Progenitor cell of endocrine pancreas (in vitro differentiated cells): ENCODE measurements at regions not wholly inside any gene's neighbourhood (a gene's known extent, or its start where the extent isn't known, plus 50 kb on each side); places are given as distances from the start of the nearest gene placed in this dataset.

Experiments used
- DNase-seq: peaks from one replicate; pipeline ENCODE4 v3.0.0; 2021; ENCODE audit warnings: low spot score; ENCODE audit not compliant: unreplicated experiment
- H3K27ac Mint-ChIP-seq: 2 replicates; pipeline ENCODE4 v1.8.0; 2021; ENCODE audit warnings: mild to moderate bottlenecking, moderate library complexity, mixed read lengths
- H3K27me3 Mint-ChIP-seq: 2 replicates; pipeline ENCODE4 v1.8.0; 2021; ENCODE audit warnings: mixed read lengths
- H3K36me3 Mint-ChIP-seq: 2 replicates; pipeline ENCODE4 v1.8.0; 2022; ENCODE audit warnings: mixed read lengths; ENCODE audit not compliant: insufficient read depth
- H3K4me1 Mint-ChIP-seq: 2 replicates; pipeline ENCODE4 v1.8.0; 2021; ENCODE audit warnings: low read depth, mixed read lengths
- H3K4me3 Mint-ChIP-seq: 2 replicates; pipeline ENCODE4 v1.8.0; 2021; ENCODE audit warnings: low read depth, mild to moderate bottlenecking, moderate library complexity, mixed read lengths
- H3K9me3 Mint-ChIP-seq: 2 replicates; pipeline ENCODE4 v1.8.0; 2021; ENCODE audit warnings: low read depth, mixed read lengths
- TF ChIP-seq, protein P1 (sequence below): fragments of 200-600 bp; sonication (generic); IDR thresholded peaks from one replicate; pipeline ENCODE4 v1.5.0; 2021; ENCODE audit warnings: antibody characterized with exemption, mild to moderate bottlenecking; ENCODE audit not compliant: unreplicated experiment

DNA sequence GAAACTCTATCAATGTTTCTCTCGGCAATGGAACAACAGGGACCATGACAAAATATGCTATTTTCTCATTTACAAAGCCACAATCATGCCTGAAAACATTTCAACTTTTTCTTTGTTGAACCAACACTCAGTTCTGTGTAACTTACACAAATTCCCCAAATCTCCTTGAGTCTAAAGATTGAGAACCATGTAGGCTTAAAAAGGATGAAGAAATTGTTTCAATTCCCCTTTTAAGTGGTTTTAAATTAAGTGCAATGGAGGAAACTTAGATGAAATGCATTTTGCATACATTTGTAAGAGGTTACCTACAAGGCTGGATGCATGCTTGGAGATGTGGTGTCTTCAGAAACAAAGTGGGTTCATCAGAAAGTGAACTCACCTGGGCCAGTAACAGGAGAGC is 566.4 kb upstream of the CDH11 start:
- TF ChIP-seq, protein P1, sequence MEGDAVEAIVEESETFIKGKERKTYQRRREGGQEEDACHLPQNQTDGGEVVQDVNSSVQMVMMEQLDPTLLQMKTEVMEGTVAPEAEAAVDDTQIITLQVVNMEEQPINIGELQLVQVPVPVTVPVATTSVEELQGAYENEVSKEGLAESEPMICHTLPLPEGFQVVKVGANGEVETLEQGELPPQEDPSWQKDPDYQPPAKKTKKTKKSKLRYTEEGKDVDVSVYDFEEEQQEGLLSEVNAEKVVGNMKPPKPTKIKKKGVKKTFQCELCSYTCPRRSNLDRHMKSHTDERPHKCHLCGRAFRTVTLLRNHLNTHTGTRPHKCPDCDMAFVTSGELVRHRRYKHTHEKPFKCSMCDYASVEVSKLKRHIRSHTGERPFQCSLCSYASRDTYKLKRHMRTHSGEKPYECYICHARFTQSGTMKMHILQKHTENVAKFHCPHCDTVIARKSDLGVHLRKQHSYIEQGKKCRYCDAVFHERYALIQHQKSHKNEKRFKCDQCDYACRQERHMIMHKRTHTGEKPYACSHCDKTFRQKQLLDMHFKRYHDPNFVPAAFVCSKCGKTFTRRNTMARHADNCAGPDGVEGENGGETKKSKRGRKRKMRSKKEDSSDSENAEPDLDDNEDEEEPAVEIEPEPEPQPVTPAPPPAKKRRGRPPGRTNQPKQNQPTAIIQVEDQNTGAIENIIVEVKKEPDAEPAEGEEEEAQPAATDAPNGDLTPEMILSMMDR = no peak
- H3K4me3 Mint-ChIP-seq = no peak overlapping the region
- H3K4me1 Mint-ChIP-seq = no peaks in the 10 kb centered on the region
- peaks cover 3% of the 10 kb centered on the region for H3K9me3 Mint-ChIP-seq
- no peak overlapping the region for H3K27ac Mint-ChIP-seq
- H3K36me3 Mint-ChIP-seq = no peaks in the 10 kb centered on the region
- no peak for DNase-seq
- H3K27me3 Mint-ChIP-seq = no peaks in the 10 kb centered on the region

DNA sequence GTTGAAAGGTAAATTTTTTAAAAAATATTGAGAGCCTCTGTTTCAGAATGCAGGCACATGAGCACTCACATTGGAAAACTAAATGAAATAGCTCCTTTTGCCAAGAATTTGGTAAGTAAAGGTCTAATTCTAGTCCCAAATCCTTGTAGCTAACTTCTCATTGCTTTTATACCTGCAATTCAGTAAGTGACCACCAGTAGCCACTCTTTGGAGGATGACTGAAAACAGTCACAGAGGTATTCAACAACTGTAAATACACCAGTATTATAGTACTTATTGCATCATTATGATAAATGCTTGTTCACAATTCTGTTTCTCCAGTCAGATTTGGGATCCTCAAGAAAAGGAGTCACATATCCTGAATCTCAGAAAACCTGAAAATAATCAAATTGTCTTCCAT is 562.4 kb upstream of the CDH11 start:
- DNase-seq = no peak
- H3K27ac Mint-ChIP-seq = no peak overlapping the region
- H3K27me3 Mint-ChIP-seq = no peaks in the 10 kb centered on the region
- H3K9me3 Mint-ChIP-seq = no peaks in the 10 kb centered on the region
- no peaks in the 10 kb centered on the region for H3K4me1 Mint-ChIP-seq
- H3K4me3 Mint-ChIP-seq = no peak overlapping the region
- no peaks in the 10 kb centered on the region for H3K36me3 Mint-ChIP-seq
- TF ChIP-seq, protein P1 = no peak

DNA sequence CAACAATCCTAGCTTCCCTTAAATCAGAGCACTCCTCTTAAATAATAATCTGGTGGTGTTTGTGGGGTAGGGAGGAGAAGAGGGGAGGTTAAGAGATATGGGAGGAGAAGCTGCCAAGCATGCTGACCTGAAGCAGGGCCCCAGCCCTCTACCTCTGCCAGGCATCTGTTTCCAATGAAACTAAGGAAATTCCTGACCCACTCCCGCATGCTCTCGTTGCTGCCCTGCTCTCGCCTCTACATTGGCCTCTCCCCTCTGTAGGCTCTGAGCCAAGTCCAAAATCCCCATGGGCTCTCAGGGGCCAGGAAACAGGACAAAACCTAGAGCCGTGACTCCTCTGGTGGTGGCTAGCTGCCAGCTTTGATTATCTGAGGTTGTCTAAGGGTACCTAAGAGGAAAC is 559.5 kb upstream of the CDH11 start:
- no peak overlapping the region for H3K4me3 Mint-ChIP-seq
- no peak overlapping the region for H3K27ac Mint-ChIP-seq
- H3K9me3 Mint-ChIP-seq = no peaks in the 10 kb centered on the region
- TF ChIP-seq, protein P1 = no peak
- no peak for DNase-seq
- H3K36me3 Mint-ChIP-seq = no peaks in the 10 kb centered on the region
- H3K27me3 Mint-ChIP-seq = no peaks in the 10 kb centered on the region
- no peaks in the 10 kb centered on the region for H3K4me1 Mint-ChIP-seq

DNA sequence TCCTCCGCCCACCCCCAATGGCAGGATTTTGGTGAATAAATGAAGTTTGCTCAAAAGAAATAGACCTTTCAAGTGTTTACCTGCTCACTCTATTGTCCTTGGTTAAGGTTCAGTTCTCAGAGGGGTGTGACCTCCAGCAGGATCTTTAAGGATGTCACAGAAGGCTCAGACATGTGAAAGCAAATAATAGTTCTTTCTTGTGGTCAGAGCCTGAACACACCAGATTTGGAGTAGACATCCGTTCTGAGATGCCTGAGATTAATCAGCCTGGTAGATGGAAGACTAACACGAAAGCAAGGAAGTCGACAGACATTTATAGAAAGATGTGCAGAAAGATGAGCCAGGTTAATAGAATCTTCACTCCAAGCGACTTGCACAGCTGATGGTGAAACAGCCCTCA is 557.9 kb upstream of the CDH11 start:
- DNase-seq = no peak
- Mint-ChIP-seq H3K4me1 (no peaks in the 10 kb centered on the region), H3K27me3 (no peaks in the 10 kb centered on the region), H3K9me3 (no peaks in the 10 kb centered on the region), H3K4me3 (no peak overlapping the region), H3K27ac (no peak overlapping the region), H3K36me3 (no peaks in the 10 kb centered on the region)
- TF ChIP-seq, protein P1 = no peak

DNA sequence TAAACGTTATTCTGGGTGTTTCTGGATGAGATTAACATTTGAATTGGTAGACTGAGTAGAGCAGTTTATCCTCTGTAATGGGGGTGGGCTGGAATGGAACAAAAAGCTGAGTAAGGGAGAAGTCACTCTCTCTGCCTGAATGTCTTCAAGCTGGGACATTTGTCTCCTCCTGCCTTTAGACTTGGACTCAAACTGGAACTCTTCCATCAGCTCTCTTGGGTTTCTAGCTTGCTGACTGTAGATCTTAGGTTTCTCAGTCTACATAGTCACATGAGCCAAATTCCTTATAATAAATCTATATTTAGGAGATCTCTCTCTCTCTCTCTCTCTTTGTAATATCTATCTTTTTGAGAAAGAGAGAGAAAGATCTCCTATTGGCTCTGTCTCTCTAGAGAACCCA is 553.3 kb upstream of the CDH11 start:
- H3K27me3 Mint-ChIP-seq = no peaks in the 10 kb centered on the region
- H3K27ac Mint-ChIP-seq = no peak overlapping the region
- H3K4me3 Mint-ChIP-seq = no peak overlapping the region
- H3K4me1 Mint-ChIP-seq = no peaks in the 10 kb centered on the region
- H3K9me3 Mint-ChIP-seq = peaks cover 3% of the 10 kb centered on the region
- no peaks in the 10 kb centered on the region for H3K36me3 Mint-ChIP-seq
- DNase-seq = no peak
- TF ChIP-seq, protein P1 = no peak
